ENCODE measurements at regions not wholly inside any gene's neighbourhood (a gene's known extent, or its start where the extent isn't known, plus 50 kb on each side); places are given as distances from the start of the nearest gene placed in this dataset.

DNA sequence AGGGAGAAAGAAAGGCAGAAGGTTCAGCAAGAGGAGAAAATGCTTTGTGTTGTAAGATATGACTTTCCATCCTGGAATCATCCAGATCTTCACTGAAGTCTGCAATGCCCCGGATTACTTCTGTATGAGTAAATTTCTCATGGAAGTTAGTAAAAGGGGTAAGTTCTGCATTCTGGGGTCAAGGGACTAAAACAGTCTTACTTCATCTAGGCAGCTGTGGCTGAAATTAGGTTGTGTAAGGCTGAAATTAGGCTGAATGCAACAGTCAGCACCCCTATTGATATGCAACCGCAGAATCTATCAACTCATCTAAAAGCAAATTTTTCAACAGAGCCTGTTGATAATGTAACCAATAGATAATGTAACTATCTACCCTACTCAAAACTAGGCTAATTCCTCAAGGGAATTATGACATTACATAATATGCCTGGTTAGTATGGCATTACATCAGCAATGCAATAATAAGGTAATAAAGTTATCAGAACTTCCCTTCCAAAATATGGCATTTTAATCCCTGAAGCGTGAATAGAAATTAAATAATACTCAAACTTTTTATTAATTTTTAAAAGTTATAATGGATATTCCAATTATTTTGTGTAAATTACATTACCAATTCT is 671.7 kb upstream of the CITED2 start:
- TF ChIP-seq, protein P1, sequence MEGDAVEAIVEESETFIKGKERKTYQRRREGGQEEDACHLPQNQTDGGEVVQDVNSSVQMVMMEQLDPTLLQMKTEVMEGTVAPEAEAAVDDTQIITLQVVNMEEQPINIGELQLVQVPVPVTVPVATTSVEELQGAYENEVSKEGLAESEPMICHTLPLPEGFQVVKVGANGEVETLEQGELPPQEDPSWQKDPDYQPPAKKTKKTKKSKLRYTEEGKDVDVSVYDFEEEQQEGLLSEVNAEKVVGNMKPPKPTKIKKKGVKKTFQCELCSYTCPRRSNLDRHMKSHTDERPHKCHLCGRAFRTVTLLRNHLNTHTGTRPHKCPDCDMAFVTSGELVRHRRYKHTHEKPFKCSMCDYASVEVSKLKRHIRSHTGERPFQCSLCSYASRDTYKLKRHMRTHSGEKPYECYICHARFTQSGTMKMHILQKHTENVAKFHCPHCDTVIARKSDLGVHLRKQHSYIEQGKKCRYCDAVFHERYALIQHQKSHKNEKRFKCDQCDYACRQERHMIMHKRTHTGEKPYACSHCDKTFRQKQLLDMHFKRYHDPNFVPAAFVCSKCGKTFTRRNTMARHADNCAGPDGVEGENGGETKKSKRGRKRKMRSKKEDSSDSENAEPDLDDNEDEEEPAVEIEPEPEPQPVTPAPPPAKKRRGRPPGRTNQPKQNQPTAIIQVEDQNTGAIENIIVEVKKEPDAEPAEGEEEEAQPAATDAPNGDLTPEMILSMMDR (IDR thresholded peaks at IDR 0.05; ENCODE audit: low read length) = no peak
- no peak for TF ChIP-seq EZH2 (IDR thresholded peaks at IDR 0.05; ENCODE audit: borderline replicate concordance, low read length)
